NOMO-1 (cell line): ENCODE measurements at regions not wholly inside any gene's neighbourhood (a gene's known extent, or its start where the extent isn't known, plus 50 kb on each side); places are given as distances from the start of the nearest gene placed in this dataset.
A peak's percentile ranks its signal among the peaks of the same experiment; 100 is the strongest.
"Not testable (repeated sequence)": the region's sequence is repeated elsewhere in the genome, so short reads cannot be mapped to it uniquely, and the experiment has no call there.

Source experiments
- DNase-seq, 2 experiments: peaks; one replicate each; lab custom pipeline; 2025; ENCODE audit not compliant: unreplicated experiment in 2 of 2; lab: John Stamatoyannopoulos, UW

DNA sequence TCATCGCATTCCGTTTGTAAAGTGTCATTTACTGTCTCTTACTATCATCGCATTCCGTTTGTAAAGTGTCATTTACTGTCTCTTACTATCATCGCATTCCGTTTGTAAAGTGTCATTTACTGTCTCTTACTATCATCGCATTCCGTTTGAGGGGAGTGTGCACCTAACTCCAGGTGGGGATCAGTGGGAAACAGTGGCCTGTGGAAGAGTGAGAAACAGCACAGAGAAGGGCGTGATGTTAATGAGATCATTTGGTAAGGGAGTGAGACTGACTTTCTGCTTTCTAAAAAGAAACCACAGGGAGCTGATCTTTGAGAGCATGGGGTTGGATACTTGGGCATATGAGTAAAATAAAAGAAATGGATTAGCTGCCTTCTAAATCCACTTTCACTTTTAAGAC, 77.5 kb upstream of the ZPLD1 start:
- not testable (repeated sequence) for DNase-seq

DNA sequence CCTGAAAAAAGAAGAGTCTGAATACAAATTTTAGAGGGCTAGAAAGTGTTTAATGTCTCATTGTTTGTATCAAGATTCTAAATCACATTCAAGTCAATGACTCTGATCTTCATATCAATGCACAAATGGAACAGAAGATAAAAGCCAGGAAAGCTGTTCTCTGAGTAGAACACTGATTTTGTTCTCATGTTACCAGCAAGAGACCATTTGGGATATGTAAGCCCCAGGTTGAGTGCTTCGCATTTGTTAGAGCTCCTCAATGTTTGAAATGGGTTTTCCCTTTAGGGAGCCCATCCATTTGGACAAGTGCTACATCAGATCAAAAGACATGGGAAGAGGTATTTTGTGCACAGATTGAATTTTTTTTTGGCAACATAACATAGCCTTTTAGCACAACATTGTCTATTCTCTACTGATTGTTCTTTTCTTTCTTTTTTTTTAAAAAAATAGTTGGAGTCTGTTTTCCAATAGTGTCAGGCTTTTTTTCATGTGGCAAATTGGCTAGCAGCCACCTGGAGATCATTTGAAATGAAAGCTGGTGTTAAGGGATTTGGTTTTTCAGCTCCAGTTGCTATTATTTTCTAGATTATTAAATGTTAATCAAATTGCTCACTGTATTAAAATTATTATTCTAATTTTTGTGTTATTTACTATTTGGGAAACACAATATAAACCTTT, 74.5 kb upstream of the ZPLD1 start:
- DNase-seq, result no peak

DNA sequence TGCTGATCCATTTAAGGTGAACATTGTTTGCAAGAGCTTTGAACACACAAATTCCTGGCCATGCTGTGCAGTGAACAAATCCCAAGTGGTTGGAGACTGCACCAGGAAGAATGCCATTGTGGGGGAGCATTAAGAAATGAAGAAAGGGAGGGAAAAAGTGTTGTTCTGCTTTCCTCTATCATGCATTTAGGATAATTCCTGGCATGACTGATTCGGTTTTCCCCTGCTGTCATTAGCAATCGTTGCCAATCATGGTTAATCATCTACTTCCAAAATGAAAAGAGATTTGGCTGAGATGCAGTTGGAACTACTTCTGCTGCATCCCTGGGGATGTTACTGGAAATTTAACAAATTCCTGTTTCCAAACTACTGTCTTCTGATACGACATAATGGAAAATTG, 73.7 kb upstream of the ZPLD1 start:
- no peak for DNase-seq

DNA sequence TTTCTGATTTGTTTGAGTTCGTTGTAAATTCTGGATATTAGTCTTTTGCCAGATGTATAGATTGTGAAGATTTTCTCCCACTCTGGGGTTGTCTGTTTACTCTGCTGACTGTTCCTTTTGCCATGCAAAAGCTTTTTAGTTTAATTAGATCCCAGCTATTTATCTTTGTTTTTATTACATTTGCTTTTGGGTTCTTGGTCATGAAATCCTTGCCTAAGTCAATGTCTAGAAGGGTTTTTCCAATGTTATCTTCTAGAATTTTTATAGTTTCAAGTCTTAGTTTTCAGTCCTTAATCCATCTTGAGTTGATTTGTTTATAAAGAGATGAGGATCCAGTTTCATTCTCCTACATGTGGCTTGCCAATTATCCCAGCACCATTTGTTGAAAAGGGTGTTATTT, 68.7 kb upstream of the ZPLD1 start:
- DNase-seq, result not testable (repeated sequence)

DNA sequence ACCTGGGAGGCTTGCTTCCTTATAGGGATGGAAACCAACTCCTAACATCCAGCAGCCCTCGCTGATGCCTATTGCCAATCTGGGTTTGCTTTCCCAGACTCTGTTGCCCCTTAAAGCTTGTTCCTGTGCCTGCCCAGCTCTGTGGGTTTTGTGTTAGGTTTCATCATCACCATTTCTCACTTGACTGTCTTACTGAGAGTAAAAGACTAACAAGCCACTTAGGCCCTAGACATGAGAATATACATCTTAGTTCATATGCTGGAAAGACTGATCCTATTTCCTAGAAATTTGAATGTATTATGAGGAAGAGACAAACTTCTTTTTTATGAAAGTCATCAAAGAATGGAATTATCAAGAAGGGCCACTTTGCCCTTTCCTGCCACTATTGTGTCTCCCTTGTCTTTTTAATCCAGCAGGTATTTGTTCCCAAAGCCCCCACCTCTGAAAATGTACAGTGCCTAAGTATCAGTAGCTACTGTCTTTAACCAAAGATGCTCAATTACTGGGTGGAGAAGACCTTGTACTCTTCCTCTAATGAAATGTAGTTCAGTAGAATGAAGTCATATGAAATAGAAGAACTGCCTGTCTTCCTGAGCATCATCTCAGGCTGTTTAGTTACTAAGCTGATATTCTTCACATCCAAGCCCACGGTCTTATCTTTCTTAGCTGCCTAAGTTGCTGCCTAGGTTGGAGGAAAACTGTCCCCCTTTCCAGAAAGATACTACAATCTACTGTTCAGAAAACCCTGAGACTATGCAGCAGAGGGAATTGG, 59.8 kb upstream of the ZPLD1 start:
- DNase-seq, result peak; percentile 5 to 66

DNA sequence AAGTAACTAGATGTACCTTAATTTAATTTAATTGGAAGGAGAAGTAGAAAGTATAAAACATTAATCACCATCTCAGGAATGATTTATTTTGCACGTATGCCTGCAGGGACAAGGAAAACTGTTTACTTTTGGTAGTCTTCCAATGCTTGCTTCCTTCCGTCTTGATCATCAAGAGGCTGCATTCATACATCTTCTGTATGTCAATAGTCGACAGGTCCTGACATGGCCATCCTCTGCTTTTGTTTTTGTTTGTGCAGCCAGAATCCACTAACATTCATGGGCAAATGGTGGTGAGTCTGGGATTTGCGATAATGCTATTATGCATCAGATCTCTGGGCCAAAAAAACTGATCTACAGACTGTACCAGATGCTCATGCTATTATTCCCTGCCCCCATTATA, 56.6 kb upstream of the ZPLD1 start:
- no peak for DNase-seq

DNA sequence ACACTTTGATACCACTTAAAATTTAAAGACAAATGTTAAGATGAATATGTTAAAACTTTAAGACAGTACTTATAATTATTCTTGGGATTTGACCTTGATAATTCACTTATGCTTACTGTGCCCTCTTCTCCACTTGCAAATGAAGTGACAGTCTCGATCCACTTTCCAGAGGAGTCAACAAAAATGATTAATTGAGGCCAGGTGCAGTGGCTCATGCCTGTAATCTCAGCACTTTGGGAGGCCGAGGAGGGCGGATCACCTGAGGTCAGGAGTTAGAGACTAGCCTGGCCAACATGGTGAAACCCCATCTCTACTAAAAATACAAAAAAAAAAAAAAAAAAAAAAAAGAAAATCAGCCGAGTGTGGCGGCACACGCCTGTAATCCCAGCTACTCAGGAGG, 52.6 kb upstream of the ZPLD1 start:
- not testable (repeated sequence) for DNase-seq
